H9 (cell line): ENCODE measurements at regions not wholly inside any gene's neighbourhood (a gene's known extent, or its start where the extent isn't known, plus 50 kb on each side); places are given as distances from the start of the nearest gene placed in this dataset.

Experiments
- DNase-seq: peaks from one replicate; pipeline ENCODE4 v3.0.0-alpha.2; 2017
- H2AFZ ChIP-seq: one replicate; pipeline ENCODE4 v1.6.1; 2013; ENCODE audit warnings: mild to moderate bottlenecking, low read length, control low read depth, moderate library complexity
- H2AK5ac ChIP-seq: 2 replicates; pipeline ENCODE4 v1.6.1; 2013; ENCODE audit warnings: low read length, control low read depth, mixed read lengths; ENCODE audit not compliant: insufficient read length
- H2BK120ac ChIP-seq: one replicate; pipeline ENCODE4 v1.6.1; 2013; ENCODE audit warnings: low read depth, mild to moderate bottlenecking, low read length, control low read depth, inconsistent platforms; ENCODE audit not compliant: poor library complexity, severe bottlenecking
- H2BK12ac ChIP-seq: 2 replicates; pipeline ENCODE4 v1.6.1; 2013; ENCODE audit warnings: low read length, control low read depth, mixed read lengths, low read depth; ENCODE audit not compliant: insufficient read length
- H2BK15ac ChIP-seq: 2 replicates; pipeline ENCODE4 v1.6.1; 2013; ENCODE audit warnings: low read depth, low read length, control low read depth
- H2BK20ac ChIP-seq: one replicate; pipeline ENCODE4 v1.6.1; 2013; ENCODE audit warnings: low read depth, mild to moderate bottlenecking, low read length, control low read depth, inconsistent platforms; ENCODE audit not compliant: poor library complexity, severe bottlenecking
- H2BK5ac ChIP-seq: 2 replicates; pipeline ENCODE4 v1.6.1; 2013; ENCODE audit warnings: low read length, control low read depth, mixed read lengths; ENCODE audit not compliant: insufficient read length
- H3K14ac ChIP-seq: 2 replicates; pipeline ENCODE4 v1.6.1; 2013; ENCODE audit warnings: low read length, control low read depth; ENCODE audit not compliant: insufficient read depth
- H3K18ac ChIP-seq: 2 replicates; pipeline ENCODE4 v1.6.1; 2013; ENCODE audit warnings: low read depth, mild to moderate bottlenecking, mixed read lengths, low read length, control low read depth; ENCODE audit not compliant: insufficient read length
- H3K23ac ChIP-seq: 2 replicates; pipeline ENCODE4 v1.6.1; 2013; ENCODE audit warnings: low read length, control low read depth, mixed read lengths, low read depth; ENCODE audit not compliant: insufficient read length
- H3K23me2 ChIP-seq: 2 replicates; pipeline ENCODE4 v1.6.1; 2013; ENCODE audit warnings: low read depth, mild to moderate bottlenecking, mixed read lengths, low read length, control low read depth; ENCODE audit not compliant: insufficient read length, poor library complexity, severe bottlenecking
- H3K27ac ChIP-seq: 2 replicates; pipeline ENCODE4 v1.5.1; 2013; ENCODE audit warnings: low read length, control low read depth, mixed read lengths, low read depth; ENCODE audit not compliant: insufficient read length
- H3K27me3 ChIP-seq: 2 replicates; pipeline ENCODE4 v1.6.1; 2013; ENCODE audit warnings: low read length, control low read depth, inconsistent platforms; ENCODE audit not compliant: insufficient read depth
- H3K4ac ChIP-seq: 2 replicates; pipeline ENCODE4 v1.6.1; 2013; ENCODE audit warnings: low read depth, mild to moderate bottlenecking, control low read depth, inconsistent platforms, low read length, moderate library complexity
- H3K4me1 ChIP-seq: 2 replicates; pipeline ENCODE4 v1.6.1; 2013; ENCODE audit warnings: low read length, control low read depth, inconsistent platforms; ENCODE audit not compliant: insufficient read depth
- H3K4me2 ChIP-seq: 2 replicates; pipeline ENCODE4 v1.6.1; 2013; ENCODE audit warnings: low read length, control low read depth, mixed read lengths; ENCODE audit not compliant: insufficient read length, insufficient read depth
- H3K56ac ChIP-seq: 2 replicates; pipeline ENCODE4 v1.6.1; 2013; ENCODE audit warnings: low read depth, mild to moderate bottlenecking, mixed read lengths, low read length, control low read depth; ENCODE audit not compliant: insufficient read length
- H3K79me1 ChIP-seq: 2 replicates; pipeline ENCODE4 v1.6.1; 2013; ENCODE audit warnings: low read depth, mild to moderate bottlenecking, moderate library complexity, low read length, control low read depth, inconsistent platforms; ENCODE audit not compliant: insufficient read depth, poor library complexity, severe bottlenecking
- H3K79me2 ChIP-seq: 2 replicates; pipeline ENCODE4 v1.6.1; 2013; ENCODE audit warnings: low read length, control low read depth, inconsistent platforms; ENCODE audit not compliant: insufficient read depth
- H3K9ac ChIP-seq: 2 replicates; pipeline ENCODE4 v1.6.1; 2013; ENCODE audit warnings: low read length, control low read depth, mixed read lengths; ENCODE audit not compliant: insufficient read length; ENCODE audit errors: extremely low read depth
- H3K9me3 ChIP-seq: one replicate; pipeline ENCODE4 v1.6.1; 2013; ENCODE audit warnings: low read depth, low read length, inconsistent platforms; ENCODE audit not compliant: control insufficient read depth
- H3T11ph ChIP-seq: one replicate; pipeline ENCODE4 v1.6.1; 2013; ENCODE audit warnings: mild to moderate bottlenecking, low read length, control low read depth, inconsistent platforms
- H4K20me1 ChIP-seq: one replicate; pipeline ENCODE4 v1.6.1; 2013; ENCODE audit not compliant: control insufficient read depth, insufficient read length, insufficient read depth
- H4K5ac ChIP-seq: 2 replicates; pipeline ENCODE4 v1.6.1; 2013; ENCODE audit warnings: low read depth, mild to moderate bottlenecking, mixed read lengths, low read length, control low read depth; ENCODE audit not compliant: insufficient read length
- H4K8ac ChIP-seq: replicated peaks from 2 replicates; pipeline ENCODE4 v1.6.1; 2013; ENCODE audit warnings: low read length, control low read depth, mixed read lengths, low read depth; ENCODE audit not compliant: insufficient read length
- H4K91ac ChIP-seq: 2 replicates; pipeline ENCODE4 v1.6.1; 2013; ENCODE audit warnings: low read depth, mild to moderate bottlenecking, moderate library complexity, mixed read lengths, low read length, control low read depth; ENCODE audit not compliant: insufficient read length
- H3K27ac Mint-ChIP-seq, 3 experiments: 2 replicates in 2 of 3; 3 replicates in 1 of 3; pipeline ENCODE4 v1.8.0; 2020 to 2021; ENCODE audit warnings: mixed read lengths in 3 of 3, mild to moderate bottlenecking in 1 of 3, moderate library complexity in 1 of 3
- H3K27me3 Mint-ChIP-seq: 2 replicates; pipeline ENCODE4 v1.8.0; 2021; ENCODE audit warnings: low read depth, mild to moderate bottlenecking, moderate library complexity, mixed read lengths
- H3K36me3 Mint-ChIP-seq, 3 experiments: 2 replicates in 2 of 3; 3 replicates in 1 of 3; pipeline ENCODE4 v1.8.0; 2020 to 2021; ENCODE audit warnings: low read depth in 3 of 3, mixed read lengths in 3 of 3; ENCODE audit not compliant: insufficient read depth in 1 of 3
- H3K4me1 Mint-ChIP-seq, 2 experiments: 2 replicates each; pipeline ENCODE4 v1.8.0; 2020; ENCODE audit warnings: mixed read lengths in 2 of 2
- H3K4me3 Mint-ChIP-seq, 2 experiments: 2 replicates in 1 of 2; 3 replicates in 1 of 2; pipeline ENCODE4 v1.8.0; 2020 to 2021; ENCODE audit warnings: mild to moderate bottlenecking in 2 of 2, mixed read lengths in 2 of 2, moderate library complexity in 1 of 2
- H3K9me3 Mint-ChIP-seq, 2 experiments: 2 replicates in 1 of 2; 3 replicates in 1 of 2; pipeline ENCODE4 v1.8.0; 2020; ENCODE audit warnings: mild to moderate bottlenecking in 2 of 2, mixed read lengths in 2 of 2, moderate library complexity in 1 of 2
- CTCF ChIP-seq: fragments of 200-600 bp; sonication (generic); conservative IDR thresholded peaks from 3 replicates; pipeline ENCODE4 v1.8.0; 2021; ENCODE audit warnings: antibody characterized with exemption, mild to moderate bottlenecking
- WGBS: extraction: QIAGEN DNeasy Blood & Tissue Kit; methylation state at CpG from one replicate; pipeline ENCODE4 v1.1.7; 2013; ENCODE audit warnings: missing lambda C conversion rate, low lambda C conversion rate, mixed read lengths; ENCODE audit not compliant: insufficient read length; ENCODE audit errors: extremely low coverage; 5-methylcytosine and 5-hydroxymethylcytosine counted together

GRCh38 chrX:8913655-8914409 lies 112.6 kb upstream of the FAM9A start:
- Histone ChIP-seq H4K20me1 (no peaks in the 10 kb centered on the region), H3K56ac (no peak overlapping the region), H4K5ac (no peak overlapping the region), H2BK12ac (no peak overlapping the region), H2BK20ac (no peak overlapping the region), H3K27ac (no peak overlapping the region), H3K79me2 (no peaks in the 10 kb centered on the region), H3K27me3 (no peaks in the 10 kb centered on the region), H3K14ac (no peak overlapping the region), H3K23ac (no peak overlapping the region), H3K9me3 (no peaks in the 10 kb centered on the region), H3K4me1 (no peaks in the 10 kb centered on the region), H2AFZ (no peak overlapping the region), H3K18ac (no peak overlapping the region), H3K4ac (no peak overlapping the region), H4K8ac (no peak overlapping the region), H3K23me2 (no peaks in the 10 kb centered on the region), H3K79me1 (no peaks in the 10 kb centered on the region), H2BK120ac (no peak overlapping the region), H3T11ph (no peak overlapping the region), H2BK15ac (no peak overlapping the region), H3K9ac (no peak overlapping the region), H4K91ac (no peak overlapping the region), H3K4me2 (no peak overlapping the region), H2BK5ac (no peak overlapping the region), H2AK5ac (no peak overlapping the region)
- no peak for TF ChIP-seq CTCF
- WGBS: no CpG with 5 or more reads among the region's 6 CpGs
- Mint-ChIP-seq H3K9me3 (peaks cover 0 to 36% of the 10 kb centered on the region in 2 experiments; a peak in 2 of 5 replicates), H3K27me3 (no peaks in the 10 kb centered on the region; the same call in 1 of the 2 replicates), H3K27ac (no peak overlapping the region), H3K36me3 (no peaks in the 10 kb centered on the region), H3K4me1 (peaks cover 0 to 3% of the 10 kb centered on the region in 2 experiments; a peak in 2 of 4 replicates), H3K4me3 (no peak overlapping the region)
- DNase-seq: no peak
